NCI-H226 (cell line): ENCODE measurements at regions not wholly inside any gene's neighbourhood (a gene's known extent, or its start where the extent isn't known, plus 50 kb on each side); places are given as distances from the start of the nearest gene placed in this dataset.

ENCODE experiments used
- DNase-seq: peaks from one replicate; pipeline ENCODE4 v3.0.0-alpha.2; 2015

- DNase-seq, result no peak
Measured at GRCh38 chr1:55376897-55377296, 161.7 kb upstream of the USP24 start.

- no peak for DNase-seq
Measured at GRCh38 chr1:55375617-55376258, 160.6 kb upstream of the USP24 start.

- DNase-seq, result no peak
Measured at GRCh38 chr1:55374801-55375616, 159.8 kb upstream of the USP24 start.

- no peak for DNase-seq
Measured at GRCh38 chr1:55374216-55374615, 159.1 kb upstream of the USP24 start.

- DNase-seq, result peak; percentile 18
Measured at GRCh38 chr1:55369474-55369873, 154.3 kb upstream of the USP24 start.

GRCh38 chr1:55368698-55369097 is 153.5 kb upstream of the USP24 start:
- DNase-seq, result no peak

GRCh38 chr1:55367273-55367672 is 152.1 kb upstream of the USP24 start:
- DNase-seq, result no peak

- DNase-seq, result no peak
Measured at GRCh38 chr1:55364216-55364615, 149.1 kb upstream of the USP24 start.

- no peak for DNase-seq
Measured at GRCh38 chr1:55363268-55363667, 148.1 kb upstream of the USP24 start.

- no peak for DNase-seq
Measured at GRCh38 chr1:55362558-55362957, 147.4 kb upstream of the USP24 start.

GRCh38 chr1:55359611-55360010 is 144.4 kb upstream of the USP24 start:
- DNase-seq, result no peak

- DNase-seq, result no peak
Measured at GRCh38 chr1:55358581-55358980, 143.4 kb upstream of the USP24 start.

GRCh38 chr1:55355549-55355948 is 140.4 kb upstream of the USP24 start:
- no peak for DNase-seq

GRCh38 chr1:55353707-55354620 is 138.8 kb upstream of the USP24 start:
- DNase-seq, result no peak

- no peak for DNase-seq
Measured at GRCh38 chr1:55352811-55353180, 137.6 kb upstream of the USP24 start.

- DNase-seq, result no peak
Measured at GRCh38 chr1:55352080-55352810, 137.1 kb upstream of the USP24 start.

GRCh38 chr1:55348356-55348755 is 133.2 kb upstream of the USP24 start:
- DNase-seq, result no peak

GRCh38 chr1:55347866-55348265 is 132.7 kb upstream of the USP24 start:
- no peak for DNase-seq

GRCh38 chr1:55347041-55347440 is 131.9 kb upstream of the USP24 start:
- DNase-seq, result no peak

- no peak for DNase-seq
Measured at GRCh38 chr1:55346586-55346985, 131.4 kb upstream of the USP24 start.

- no peak for DNase-seq
Measured at GRCh38 chr1:55339681-55340080, 124.5 kb upstream of the USP24 start.

- DNase-seq, result no peak
Measured at GRCh38 chr1:55338448-55338820, 123.3 kb upstream of the USP24 start.
